ENCODE measurements at regions not wholly inside any gene's neighbourhood (a gene's known extent, or its start where the extent isn't known, plus 50 kb on each side); places are given as distances from the start of the nearest gene placed in this dataset.

DNA sequence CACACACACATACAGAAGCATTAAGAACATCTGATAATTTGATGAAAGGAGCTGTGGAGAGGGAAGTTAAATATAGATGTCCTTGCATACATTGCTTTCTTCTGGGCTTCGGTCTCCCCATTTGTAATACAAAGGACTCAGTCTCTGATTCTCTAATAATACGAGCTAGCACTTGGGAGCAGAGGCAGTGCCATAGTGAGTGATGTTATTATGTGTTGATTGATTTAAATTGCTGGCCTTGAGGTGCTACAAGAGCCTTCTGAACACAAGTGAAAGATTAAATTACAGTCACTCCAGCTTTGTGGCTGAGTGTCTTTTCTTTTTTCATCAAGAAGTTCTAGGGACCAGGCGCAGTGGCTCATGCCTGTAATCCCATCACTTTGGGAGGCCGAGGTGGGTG lies 61.5 kb upstream of the HMGXB4 start:
- FAIRE-seq: no peak
- no peak for DNase-seq (ENCODE audit: insufficient read length, low spot score)

DNA sequence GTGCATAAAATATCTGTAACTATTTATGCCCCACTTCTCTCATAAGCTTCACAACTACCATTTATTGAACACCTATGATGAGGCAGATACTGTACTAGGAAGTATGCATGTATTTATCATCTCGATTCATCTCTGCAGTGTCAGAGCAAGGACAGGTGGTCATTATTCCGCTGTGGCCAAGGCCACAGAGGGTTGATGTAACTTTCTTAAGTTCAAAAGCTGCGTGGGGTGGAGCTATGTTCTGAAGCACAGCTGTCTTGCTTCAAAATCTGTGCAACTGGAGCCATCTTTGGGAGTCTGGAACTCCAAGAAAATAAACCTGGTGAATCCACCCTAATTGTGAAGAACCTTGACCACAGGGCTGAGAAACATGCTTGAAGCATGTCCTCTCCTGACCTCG lies 60.2 kb upstream of the HMGXB4 start:
- no peak for DNase-seq (ENCODE audit: insufficient read length, low spot score)
- TF ChIP-seq POLR2A (IDR thresholded peaks at IDR 0.05; ENCODE audit: low read depth, low read length): no peak
- FAIRE-seq: no peak

More for the DNA sequence above, 61.5 kb upstream of the HMGXB4 start:
- no peak for TF ChIP-seq POLR2A (IDR thresholded peaks at IDR 0.05; ENCODE audit: low read depth, low read length)

DNA sequence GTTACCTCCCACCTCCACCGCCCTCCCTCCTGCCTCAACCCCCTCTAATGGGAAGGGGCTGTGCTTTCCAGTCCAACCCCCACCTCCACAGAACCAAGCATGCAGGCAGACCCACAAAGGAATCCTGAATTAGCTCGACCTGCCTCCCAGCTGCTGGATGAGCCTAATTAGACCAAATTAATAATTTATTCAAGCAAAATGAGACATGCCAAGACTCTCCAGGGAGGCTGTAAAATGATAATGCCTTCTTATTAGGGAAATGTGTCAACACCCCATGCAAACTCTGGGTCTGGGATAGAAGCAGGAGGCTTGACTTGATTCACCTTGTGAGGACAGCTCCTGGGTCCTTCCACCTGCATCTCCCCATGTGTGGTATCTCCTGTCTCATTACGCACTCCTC lies 59.4 kb upstream of the HMGXB4 start:
- FAIRE-seq: no peak
- no peak for TF ChIP-seq POLR2A (IDR thresholded peaks at IDR 0.05; ENCODE audit: low read depth, low read length)
- DNase-seq (ENCODE audit: insufficient read length, low spot score): no peak

DNA sequence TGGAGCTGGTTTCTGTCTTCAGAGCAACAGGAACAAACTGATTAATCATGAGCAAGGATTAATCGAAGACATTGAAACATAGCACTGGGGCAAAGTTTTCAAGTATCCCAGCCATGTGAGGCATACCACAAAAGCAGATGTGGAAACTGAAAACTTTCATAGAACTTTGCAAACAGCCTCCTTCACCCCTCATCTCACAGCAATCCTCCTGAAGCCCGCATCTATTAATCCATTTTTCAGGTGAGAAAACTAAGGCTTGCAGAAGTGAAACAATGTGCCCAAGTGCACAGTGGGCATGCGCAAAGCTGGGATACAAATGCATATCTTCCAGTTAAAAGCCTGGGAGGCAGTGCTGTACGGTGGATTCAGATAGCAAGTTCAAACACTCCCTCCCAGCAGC lies 58.6 kb upstream of the HMGXB4 start:
- DNase-seq (ENCODE audit: insufficient read length, low spot score) (no peak), FAIRE-seq (no peak)
- no peak for TF ChIP-seq POLR2A (IDR thresholded peaks at IDR 0.05; ENCODE audit: low read depth, low read length)

DNA sequence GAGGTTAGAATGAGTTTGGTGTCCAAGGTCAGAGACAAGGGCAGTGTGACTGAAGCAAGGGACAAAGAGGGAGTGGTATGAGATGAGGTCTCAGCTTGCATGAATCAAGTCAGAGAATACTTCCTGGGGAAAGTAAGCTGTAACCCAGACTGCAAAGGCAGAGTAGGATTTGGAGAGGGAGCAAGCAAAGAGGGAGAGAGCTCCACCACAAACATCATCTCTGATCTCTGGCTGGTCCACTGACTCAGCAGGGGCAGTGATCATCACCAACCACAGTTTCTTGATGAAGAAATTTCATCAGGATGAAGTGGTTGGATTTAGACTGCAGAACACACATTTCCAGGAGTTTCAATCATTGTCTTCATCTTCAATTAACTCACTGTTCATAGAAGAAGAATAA lies 54.9 kb upstream of the HMGXB4 start:
- FAIRE-seq (no peak), DNase-seq (ENCODE audit: insufficient read length, low spot score) (no peak)
- TF ChIP-seq POLR2A (IDR thresholded peaks at IDR 0.05; ENCODE audit: low read depth, low read length): no peak

DNA sequence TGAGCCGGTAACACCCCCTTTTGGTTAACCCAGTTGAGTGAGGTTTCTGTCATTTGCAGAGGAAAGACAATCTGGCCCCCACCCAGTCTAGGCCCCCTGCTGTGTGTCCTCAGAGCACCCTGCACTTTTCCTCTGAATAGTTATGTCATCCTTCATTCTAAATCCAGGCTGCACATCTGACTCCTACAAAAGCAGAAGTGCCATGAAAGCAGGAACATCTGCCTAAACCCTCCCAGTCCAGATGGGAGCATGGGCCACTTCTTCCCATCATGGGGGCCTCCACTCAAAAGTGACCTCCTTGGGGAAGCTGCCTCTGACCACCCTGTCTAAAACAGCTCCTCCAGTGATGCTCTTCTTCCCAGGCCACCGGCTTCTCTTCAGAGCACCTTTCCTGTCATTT lies 53.7 kb upstream of the HMGXB4 start:
- no peak for TF ChIP-seq POLR2A (IDR thresholded peaks at IDR 0.05; ENCODE audit: low read depth, low read length)
- DNase-seq (ENCODE audit: insufficient read length, low spot score) (no peak), FAIRE-seq (no peak)

DNA sequence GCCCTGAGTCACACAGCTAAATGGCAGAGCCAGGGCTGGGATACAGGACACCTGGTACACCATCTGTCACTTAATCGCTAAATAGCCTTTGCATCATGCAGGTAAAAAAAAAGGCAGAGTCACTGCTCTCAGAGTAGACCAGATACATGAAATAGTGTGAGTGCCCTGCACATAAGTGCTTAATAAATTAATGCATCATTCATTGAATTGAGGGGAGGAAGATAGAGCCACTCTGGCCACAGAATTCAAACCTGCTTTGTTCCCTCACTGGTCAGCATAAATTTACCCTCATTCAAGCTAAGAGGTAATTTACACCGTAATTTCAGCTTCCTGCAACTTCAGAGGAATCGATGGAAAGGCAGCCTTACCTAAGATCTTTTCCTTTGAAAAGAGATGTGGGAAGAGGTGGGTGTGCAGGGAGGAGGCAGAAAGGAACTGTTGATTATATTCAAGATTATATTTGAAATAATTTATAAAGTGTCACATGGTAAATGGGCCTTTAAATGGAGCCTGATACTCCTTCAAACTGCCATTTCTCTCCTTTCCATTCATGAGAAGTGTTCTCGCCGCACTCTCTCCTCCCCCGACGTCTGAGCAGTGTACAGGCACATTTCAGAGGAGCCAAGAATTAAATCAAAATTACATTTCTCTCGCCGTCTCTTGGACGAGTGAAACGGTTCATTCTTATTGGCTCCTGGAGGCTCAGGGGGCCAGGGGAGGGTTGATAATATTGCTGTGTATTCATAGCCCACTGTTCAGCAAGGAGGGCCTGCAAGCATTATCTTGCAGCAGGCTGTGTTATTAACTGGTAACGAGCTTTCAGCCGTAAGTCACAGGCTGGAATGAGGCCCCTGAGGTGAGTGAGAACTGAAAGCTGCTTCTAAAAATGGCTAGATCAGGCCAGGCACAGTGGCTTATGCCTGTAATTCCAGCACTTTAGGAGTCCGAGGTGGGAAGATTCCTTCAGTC lies 52.2 kb upstream of the HMGXB4 start:
- FAIRE-seq: no peak
- TF ChIP-seq POLR2A (IDR thresholded peaks at IDR 0.05; ENCODE audit: low read depth, low read length): no peak
- DNase-seq (ENCODE audit: insufficient read length, low spot score): no peak

DNA sequence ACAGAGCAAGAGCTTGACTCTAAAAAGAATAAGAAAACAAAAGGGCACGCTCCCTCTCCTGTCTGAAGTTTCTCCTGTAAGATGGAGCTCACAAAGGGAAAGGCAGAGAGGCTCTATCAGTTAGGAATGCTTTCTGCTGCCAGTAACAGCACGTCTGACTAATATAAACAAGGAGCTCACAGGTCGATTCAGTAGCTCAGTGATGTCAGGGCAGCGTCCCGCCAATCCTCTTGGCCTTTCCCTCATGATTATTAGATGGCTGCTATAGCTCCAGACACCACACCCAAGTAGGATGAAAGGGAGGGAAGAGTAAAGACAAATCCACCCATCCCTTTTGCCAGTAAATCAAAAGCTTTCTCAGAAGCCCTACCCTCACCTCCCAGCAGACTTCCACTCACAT lies 51.3 kb upstream of the HMGXB4 start:
- DNase-seq (ENCODE audit: insufficient read length, low spot score) (no peak), FAIRE-seq (no peak)

DNA sequence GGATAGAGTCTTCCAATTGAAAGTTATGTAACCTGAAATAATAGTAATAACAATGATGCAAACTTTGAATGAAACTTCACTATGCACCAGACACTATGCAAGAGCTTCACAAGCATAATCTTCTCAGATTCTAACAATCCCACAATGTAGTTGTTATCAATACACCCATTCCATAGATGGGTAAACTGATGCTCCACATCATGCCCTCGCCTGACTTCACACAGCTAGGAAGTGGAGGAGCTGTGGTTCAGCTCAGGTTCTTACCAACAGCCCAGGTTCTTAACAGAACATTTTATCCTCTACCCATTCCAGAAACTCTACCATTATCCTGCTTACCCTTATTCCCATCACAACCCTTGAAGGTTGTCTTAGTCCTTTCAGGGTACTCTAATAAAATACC lies 50.4 kb upstream of the HMGXB4 start:
- no peak for DNase-seq (ENCODE audit: insufficient read length, low spot score)
- FAIRE-seq: no peak
- TF ChIP-seq POLR2A (IDR thresholded peaks at IDR 0.05; ENCODE audit: low read depth, low read length): no peak

More for the DNA sequence above, 51.3 kb upstream of the HMGXB4 start:
- TF ChIP-seq POLR2A (IDR thresholded peaks at IDR 0.05; ENCODE audit: low read depth, low read length): no peak

All from H54 (cell line).